Liver (tissue), 8 donors: ENCODE measurements at regions not wholly inside any gene's neighbourhood (a gene's known extent, or its start where the extent isn't known, plus 50 kb on each side); places are given as distances from the start of the nearest gene placed in this dataset.

Source experiments
- DNase-seq: peaks from one replicate; pipeline ENCODE4 v3.0.0-alpha.2; 2017; ENCODE audit warnings: low spot score
- H3K27ac ChIP-seq, 2 donors: one replicate each; pipeline ENCODE4 v1.7.0; 2013; ENCODE audit warnings: inconsistent platforms in 2 of 2, low read length in 2 of 2, control low read depth in 1 of 2, low read depth in 1 of 2, mild to moderate bottlenecking in 1 of 2
- H3K27me3 ChIP-seq, 4 donors: one replicate each; pipeline versions ENCODE4 v1.6.1 to v1.7.0; 2013; ENCODE audit warnings: low read length in 3 of 4, inconsistent platforms in 1 of 4, mild to moderate bottlenecking in 1 of 4, moderate library complexity in 1 of 4; ENCODE audit not compliant: control insufficient read depth in 4 of 4, insufficient read depth in 4 of 4
- H3K36me3 ChIP-seq, 4 donors: one replicate each; pipeline versions ENCODE4 v1.6.1 to v1.7.0; 2013; ENCODE audit warnings: low read length in 3 of 4, mild to moderate bottlenecking in 3 of 4, low read depth in 1 of 4, moderate library complexity in 1 of 4; ENCODE audit not compliant: control insufficient read depth in 4 of 4, insufficient read depth in 3 of 4
- H3K4me1 ChIP-seq, 4 donors: one replicate each; pipeline versions ENCODE4 v1.6.1 to v1.7.0; 2013; ENCODE audit warnings: low read length in 3 of 4, mild to moderate bottlenecking in 3 of 4, moderate library complexity in 1 of 4; ENCODE audit not compliant: control insufficient read depth in 4 of 4, insufficient read depth in 4 of 4
- H3K4me3 ChIP-seq, 3 donors: one replicate each; pipeline versions ENCODE4 v1.6.1 to v1.7.0; 2013; ENCODE audit warnings: low read length in 3 of 3, control low read depth in 1 of 3, low read depth in 1 of 3, mild to moderate bottlenecking in 1 of 3
- H3K9ac ChIP-seq, 2 donors: one replicate each; pipeline ENCODE4 v1.7.0; 2013; ENCODE audit warnings: low read length in 2 of 2, mild to moderate bottlenecking in 2 of 2, moderate library complexity in 2 of 2, control low read depth in 1 of 2, low read depth in 1 of 2
- H3K9me3 ChIP-seq, 4 donors: one replicate each; pipeline versions ENCODE4 v1.6.1 to v1.7.0; 2013; ENCODE audit warnings: low read length in 3 of 4; ENCODE audit not compliant: control insufficient read depth in 4 of 4
- ATF3 ChIP-seq: IDR thresholded peaks from 2 replicates; pipeline ENCODE4 v1.6.1; 2016; ENCODE audit warnings: antibody characterized with exemption
- CTCF ChIP-seq: fragments of 150-350 bp; IDR thresholded peaks from 2 replicates; pipeline ENCODE4 v1.5.1; 2017; ENCODE audit warnings: improper control_type of control experiment, low read depth, low read length; ENCODE audit not compliant: missing input control
- EGR1 ChIP-seq, 2 donors: IDR thresholded peaks; 2 replicates each; pipeline ENCODE4 v1.6.1; 2016 to 2018; ENCODE audit warnings: antibody characterized with exemption in 2 of 2, low read depth in 2 of 2
- FOXA1 ChIP-seq: IDR thresholded peaks from 2 replicates; pipeline ENCODE4 v1.6.1; 2016; ENCODE audit warnings: antibody characterized with exemption
- FOXA2 ChIP-seq: IDR thresholded peaks from 2 replicates; pipeline ENCODE4 v1.6.1; 2016; ENCODE audit warnings: antibody characterized with exemption
- GABPA ChIP-seq, 2 donors: IDR thresholded peaks in 1 of 2; conservative IDR thresholded peaks in 1 of 2; 2 replicates each; pipeline ENCODE4 v1.6.1; 2016; ENCODE audit warnings: antibody characterized with exemption in 2 of 2, mild to moderate bottlenecking in 1 of 2, moderate library complexity in 1 of 2
- HNF4A ChIP-seq, 2 donors: conservative IDR thresholded peaks; 2 replicates each; pipeline ENCODE4 v1.6.1; 2016; ENCODE audit warnings: antibody characterized with exemption in 2 of 2, mild to moderate bottlenecking in 2 of 2
- HNF4G ChIP-seq: IDR thresholded peaks from 2 replicates; pipeline ENCODE4 v1.6.1; 2016; ENCODE audit warnings: antibody characterized with exemption
- JUND ChIP-seq, 2 donors: IDR thresholded peaks; 2 replicates each; pipeline ENCODE4 v1.6.1; 2016; ENCODE audit warnings: antibody characterized with exemption in 2 of 2
- MAX ChIP-seq: IDR thresholded peaks from 2 replicates; pipeline ENCODE4 v1.6.1; 2016; ENCODE audit warnings: antibody characterized with exemption
- NR2F2 ChIP-seq: IDR thresholded peaks from 2 replicates; pipeline ENCODE4 v1.6.1; 2016; ENCODE audit warnings: antibody characterized with exemption
- RAD21 ChIP-seq, 2 donors: IDR thresholded peaks; 2 replicates each; pipeline ENCODE4 v1.6.1; 2016; ENCODE audit warnings: antibody characterized with exemption in 2 of 2, mild to moderate bottlenecking in 2 of 2
- REST ChIP-seq: IDR thresholded peaks from 2 replicates; pipeline ENCODE4 v1.6.1; 2016; ENCODE audit warnings: antibody characterized with exemption, mild to moderate bottlenecking
- RXRA ChIP-seq, 2 donors: IDR thresholded peaks; 2 replicates each; pipeline ENCODE4 v1.6.1; 2017 to 2018; ENCODE audit warnings: antibody characterized with exemption in 2 of 2, mild to moderate bottlenecking in 1 of 2
- SP1 ChIP-seq: IDR thresholded peaks from 2 replicates; pipeline ENCODE4 v1.6.1; 2018; ENCODE audit warnings: antibody characterized with exemption, mild to moderate bottlenecking
- TAF1 ChIP-seq: conservative IDR thresholded peaks from 2 replicates; pipeline ENCODE4 v1.6.1; 2016; ENCODE audit warnings: antibody characterized with exemption, mild to moderate bottlenecking
- YY1 ChIP-seq: IDR thresholded peaks from 2 replicates; pipeline ENCODE4 v1.6.1; 2016; ENCODE audit warnings: antibody characterized with exemption, mild to moderate bottlenecking
- ZBTB33 ChIP-seq: IDR thresholded peaks from 2 replicates; pipeline ENCODE4 v1.6.1; 2016; ENCODE audit warnings: antibody characterized with exemption
- WGBS: extraction: QIAGEN DNeasy Blood & Tissue Kit; methylation state at CpG from one replicate; pipeline ENCODE4 v1.1.7; 2013; 5-methylcytosine and 5-hydroxymethylcytosine counted together
- donor health status: healthy.
- donor health status: healthy.
- donor health status: healthy.
- donor health status: healthy.
- donor health status: healthy.

GRCh38 chr2:136212426-136213378, 94.8 kb upstream of the CXCR4 start:
- no peak overlapping the region for H3K9ac ChIP-seq
- no peak for TF ChIP-seq MAX
- TF ChIP-seq ZBTB33: no peak
- no peak for TF ChIP-seq EGR1 (IDR thresholded peaks at IDR 0.05; ENCODE audit: low read depth in 2 of 2)
- TF ChIP-seq FOXA2: no peak
- no peak for TF ChIP-seq RAD21 (IDR thresholded peaks at IDR 0.05)
- no peak for TF ChIP-seq HNF4A (conservative IDR thresholded peaks at IDR 0.05)
- no peak for TF ChIP-seq CTCF
- no peak for TF ChIP-seq HNF4G
- TF ChIP-seq SP1: no peak
- TF ChIP-seq TAF1: no peak
- no peak for TF ChIP-seq NR2F2
- no peak for TF ChIP-seq GABPA (IDR thresholded peaks at IDR 0.05 in 1 of 2, conservative IDR thresholded peaks at IDR 0.05 in 1 of 2)
- no peak for TF ChIP-seq REST
- TF ChIP-seq YY1: no peak
- TF ChIP-seq RXRA (IDR thresholded peaks at IDR 0.05): no peak
- no peak for TF ChIP-seq JUND (IDR thresholded peaks at IDR 0.05)
- no peak for TF ChIP-seq ATF3
- no peak for TF ChIP-seq FOXA1
- no peaks in the 10 kb centered on the region for H3K4me1 ChIP-seq
- no peak overlapping the region for H3K27ac ChIP-seq
- no peaks in the 10 kb centered on the region for H3K9me3 ChIP-seq
- DNase-seq: no peak
- no peaks in the 10 kb centered on the region for H3K36me3 ChIP-seq
- H3K27me3 ChIP-seq: no peaks in the 10 kb centered on the region
- WGBS: 43% methylated on average over 5 of the region's 5 CpGs
- no peak overlapping the region for H3K4me3 ChIP-seq
